GM21825 (cell line): ENCODE measurements at regions not wholly inside any gene's neighbourhood (a gene's known extent, or its start where the extent isn't known, plus 50 kb on each side); places are given as distances from the start of the nearest gene placed in this dataset.

Experiments used
- ATAC-seq: cut with Tn5 transposase; IDR thresholded peaks from one replicate; pipeline ENCODE4 v1.9.1; 2021; ENCODE audit warnings: mild to moderate bottlenecking, moderate library complexity; ENCODE audit not compliant: unreplicated experiment

DNA sequence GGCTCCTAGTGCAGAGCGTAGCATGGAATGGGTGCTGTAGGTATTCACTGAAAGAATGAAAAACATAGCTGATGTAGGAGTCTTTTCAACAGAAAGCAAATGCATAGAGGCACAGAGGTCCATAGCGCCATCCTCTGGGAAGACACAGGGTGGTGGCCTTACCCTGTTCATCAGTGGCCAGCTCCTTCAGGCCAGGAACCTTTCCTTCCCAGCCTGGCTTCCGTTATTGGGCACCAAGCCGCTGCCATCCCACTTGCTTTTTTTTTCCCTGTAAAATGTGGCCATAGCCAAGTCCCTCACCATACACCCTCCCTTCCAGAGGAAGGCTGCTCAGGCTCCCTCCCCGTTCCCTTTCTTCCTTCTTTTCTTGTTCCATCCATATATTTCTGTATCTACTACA lies 118.1 kb downstream of the ZNF621 start:
- ATAC-seq: no peak

DNA sequence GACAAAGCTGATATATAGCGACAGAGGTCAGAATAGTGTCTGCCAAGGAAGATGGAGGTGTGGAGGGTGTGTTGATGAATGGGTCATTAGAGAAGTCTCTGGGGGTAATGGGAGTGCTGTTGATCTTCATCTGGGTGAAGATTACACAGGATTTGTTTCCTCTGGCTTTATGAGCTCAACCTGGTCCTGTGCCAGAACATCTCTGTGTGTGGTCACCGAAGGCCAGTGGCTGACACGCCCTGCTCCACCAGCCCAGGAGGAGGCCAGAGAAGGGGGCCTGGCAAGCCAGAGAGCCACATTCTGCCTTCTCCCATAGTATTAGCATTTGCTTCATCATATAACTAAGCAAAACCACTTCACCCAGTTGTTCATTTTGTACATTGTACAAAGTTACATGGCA lies 121.1 kb downstream of the ZNF621 start:
- no peak for ATAC-seq

DNA sequence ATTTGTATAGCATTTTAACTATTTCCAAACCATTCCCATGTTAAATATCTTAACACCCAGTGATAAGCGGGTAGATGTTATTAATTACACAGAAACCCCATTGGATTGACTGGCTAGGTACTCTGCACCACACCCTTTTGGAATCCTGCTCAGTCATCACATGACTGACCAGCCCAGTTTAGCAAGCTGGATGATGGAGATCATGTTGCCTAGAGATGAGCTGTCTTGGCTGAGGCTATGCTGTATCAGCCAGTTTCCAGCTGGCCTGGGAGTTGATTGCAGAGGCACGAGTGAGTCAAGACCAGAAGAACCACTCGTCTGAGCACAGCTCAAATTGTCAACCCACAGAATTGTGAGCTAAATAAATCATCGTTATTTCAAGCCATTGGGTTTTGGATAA lies 124.6 kb downstream of the ZNF621 start:
- no peak for ATAC-seq

GRCh38 chr3:40652072-40652471 lies 127.3 kb downstream of the ZNF621 start:
- no peak for ATAC-seq

DNA sequence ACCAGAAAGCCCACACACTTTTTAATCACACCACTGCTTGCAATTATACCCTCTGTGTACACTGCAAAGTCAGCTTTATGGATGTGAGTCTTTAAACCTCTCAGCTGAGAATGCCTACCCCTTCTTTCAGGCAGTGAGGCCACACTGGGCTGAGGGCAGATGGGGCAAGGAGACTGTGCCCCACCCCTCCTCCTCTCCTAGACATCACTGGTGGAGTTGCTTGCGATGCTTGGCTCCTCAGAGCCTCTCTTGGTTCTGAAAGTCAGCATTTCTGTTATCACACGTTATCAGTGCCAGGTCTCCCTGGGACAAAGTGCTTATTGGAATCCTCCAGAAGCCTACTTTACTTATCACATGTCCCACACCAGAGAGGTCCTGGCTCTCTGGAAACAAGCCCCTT lies 128.2 kb downstream of the ZNF621 start:
- ATAC-seq: no peak

DNA sequence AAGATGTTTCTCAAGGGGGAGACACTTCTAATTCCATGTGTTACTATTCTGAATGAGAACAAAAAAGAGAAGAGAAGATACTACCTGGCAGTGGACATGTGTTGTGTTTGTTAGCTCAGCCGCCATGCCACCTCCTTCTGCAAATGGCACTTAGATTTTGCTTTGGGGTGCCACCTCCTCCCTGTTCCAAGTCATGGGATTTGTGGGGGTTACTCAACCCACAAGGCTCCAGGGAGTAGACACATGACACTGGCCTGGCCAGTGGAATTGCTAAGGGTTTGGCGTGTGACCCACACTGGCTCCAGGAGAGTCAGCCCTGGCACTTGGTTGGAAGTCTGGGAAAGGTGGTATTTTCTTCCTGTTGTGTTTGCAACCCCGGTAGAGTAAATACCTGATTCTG lies 129.1 kb downstream of the ZNF621 start:
- no peak for ATAC-seq

DNA sequence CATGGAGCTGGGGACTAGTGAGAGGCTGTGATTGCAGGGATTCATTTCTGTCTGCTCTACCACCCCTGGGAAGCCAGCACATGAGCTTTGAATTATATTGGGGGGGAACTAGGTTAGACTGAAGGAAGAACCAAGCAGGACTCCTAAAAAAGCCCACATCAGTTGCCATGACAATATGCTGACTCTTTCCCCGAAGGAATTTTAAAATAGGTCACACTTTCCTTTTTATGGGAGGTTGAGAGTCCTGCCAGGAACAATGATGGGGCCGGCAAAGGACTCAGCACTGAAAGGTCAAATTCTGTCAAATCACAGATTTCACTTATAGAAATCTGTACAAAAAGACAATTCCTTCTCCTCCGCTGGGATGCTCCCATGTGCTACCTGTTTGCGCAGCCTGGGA lies 130.8 kb downstream of the ZNF621 start:
- no peak for ATAC-seq

GRCh38 chr3:40657623-40658022 lies 132.9 kb downstream of the ZNF621 start:
- no peak for ATAC-seq

- no peak for ATAC-seq
Measured at GRCh38 chr3:40658305-40658704, 133.5 kb downstream of the ZNF621 start.

DNA sequence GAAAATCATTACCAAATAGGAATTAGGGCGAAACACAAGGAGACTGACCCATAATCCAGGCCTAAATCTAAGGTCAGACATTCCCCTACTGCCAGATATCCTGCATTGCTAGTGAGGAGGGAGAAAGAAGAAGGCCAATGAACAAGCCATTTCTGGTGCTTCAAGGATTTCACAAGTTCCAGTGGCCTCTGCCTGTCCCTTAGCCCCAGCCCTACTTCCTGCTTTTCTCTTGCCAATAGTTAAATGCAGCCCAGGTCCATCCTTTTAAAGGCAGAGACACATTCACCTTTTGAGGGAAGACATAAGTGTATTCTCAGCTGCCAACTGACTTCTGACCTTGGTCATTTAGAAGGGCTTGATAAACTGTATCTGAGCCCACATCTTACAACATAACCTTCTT lies 135.8 kb downstream of the ZNF621 start:
- ATAC-seq: no peak

GRCh38 chr3:40661284-40661683 lies 136.5 kb downstream of the ZNF621 start:
- no peak for ATAC-seq

DNA sequence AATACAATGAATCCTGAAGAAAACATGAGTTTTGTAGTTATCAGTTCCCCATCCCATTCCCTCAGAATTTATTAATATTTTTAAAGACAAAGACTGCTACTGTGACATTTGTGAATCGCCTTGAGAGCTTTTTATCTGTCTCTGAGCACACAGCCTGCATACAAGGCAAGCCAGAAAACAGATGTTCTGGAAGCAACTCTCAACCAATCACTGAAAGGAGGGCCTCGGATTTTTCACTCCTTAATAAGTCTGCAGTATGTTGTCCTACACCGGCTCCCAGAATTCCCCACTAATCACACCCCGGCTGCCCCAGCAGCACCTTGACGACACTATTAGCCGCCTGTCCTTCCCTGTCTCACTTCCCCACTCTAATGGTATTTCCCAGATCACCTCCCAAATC lies 138.5 kb downstream of the ZNF621 start:
- ATAC-seq: no peak

- no peak for ATAC-seq
Measured at GRCh38 chr3:40669176-40669575, 144.4 kb downstream of the ZNF621 start.

GRCh38 chr3:40672861-40673260 lies 148.1 kb downstream of the ZNF621 start:
- ATAC-seq: no peak

- no peak for ATAC-seq
Measured at GRCh38 chr3:40677321-40677720, 152.6 kb downstream of the ZNF621 start.

- no peak for ATAC-seq
Measured at GRCh38 chr3:40677749-40678148, 153.0 kb downstream of the ZNF621 start.

DNA sequence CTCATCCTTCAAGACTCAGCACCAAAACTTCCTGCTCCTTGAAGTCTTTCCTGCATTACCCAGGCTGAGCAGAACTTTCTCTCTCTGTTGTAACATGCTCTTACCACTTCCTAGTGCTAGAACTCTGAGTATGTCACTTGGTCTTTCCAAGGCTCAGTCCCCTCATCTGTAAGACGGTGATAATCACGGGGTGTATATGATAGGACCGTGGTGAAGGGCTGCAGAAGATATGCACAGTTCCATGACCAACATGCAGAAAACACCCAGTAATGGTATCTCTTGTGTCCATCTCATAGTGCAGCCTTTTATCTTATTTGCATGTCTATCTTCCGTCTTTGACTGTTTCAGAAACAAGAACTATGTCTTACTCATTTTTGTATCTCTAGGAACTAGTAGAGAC lies 154.5 kb downstream of the ZNF621 start:
- no peak for ATAC-seq

GRCh38 chr3:40680685-40681657 lies 156.2 kb downstream of the ZNF621 start:
- ATAC-seq: no peak

GRCh38 chr3:40681658-40682055 lies 156.9 kb downstream of the ZNF621 start:
- no peak for ATAC-seq

GRCh38 chr3:40689837-40690236 lies 165.1 kb downstream of the ZNF621 start:
- no peak for ATAC-seq

DNA sequence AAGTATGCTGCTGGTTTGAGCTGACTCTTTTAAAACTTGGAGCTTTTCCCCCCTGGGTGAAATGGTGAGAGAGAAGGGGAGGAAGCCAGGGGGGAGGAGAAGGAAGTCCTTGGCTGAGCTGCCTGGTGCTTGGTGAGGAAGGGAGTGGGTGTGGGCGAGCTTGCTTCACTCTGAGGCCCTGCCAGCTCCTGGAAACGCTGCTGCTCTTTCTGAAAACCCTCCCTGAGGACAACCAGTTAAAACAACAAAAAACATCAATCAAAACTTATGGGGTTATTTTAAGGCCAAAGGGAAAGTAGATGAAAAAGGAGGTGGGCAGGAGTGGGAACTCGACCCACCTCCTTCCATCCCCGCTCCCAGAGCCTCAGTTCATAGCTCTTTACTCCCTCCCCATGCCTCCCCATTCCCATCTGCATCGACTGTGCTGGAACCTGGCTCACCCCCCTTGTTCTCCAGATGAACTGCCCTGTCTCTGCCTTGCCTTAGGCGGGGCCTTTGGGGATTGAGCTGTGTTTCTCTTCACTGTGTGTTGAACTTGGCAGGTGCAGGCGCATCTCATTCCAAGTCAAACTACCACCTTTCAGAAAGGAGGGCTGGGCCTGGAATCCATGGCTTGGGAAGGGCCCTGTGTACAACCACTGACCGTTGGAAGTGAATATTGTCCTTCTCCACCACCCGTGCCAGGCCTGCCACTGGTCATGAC lies 166.1 kb downstream of the ZNF621 start:
- ATAC-seq: no peak

DNA sequence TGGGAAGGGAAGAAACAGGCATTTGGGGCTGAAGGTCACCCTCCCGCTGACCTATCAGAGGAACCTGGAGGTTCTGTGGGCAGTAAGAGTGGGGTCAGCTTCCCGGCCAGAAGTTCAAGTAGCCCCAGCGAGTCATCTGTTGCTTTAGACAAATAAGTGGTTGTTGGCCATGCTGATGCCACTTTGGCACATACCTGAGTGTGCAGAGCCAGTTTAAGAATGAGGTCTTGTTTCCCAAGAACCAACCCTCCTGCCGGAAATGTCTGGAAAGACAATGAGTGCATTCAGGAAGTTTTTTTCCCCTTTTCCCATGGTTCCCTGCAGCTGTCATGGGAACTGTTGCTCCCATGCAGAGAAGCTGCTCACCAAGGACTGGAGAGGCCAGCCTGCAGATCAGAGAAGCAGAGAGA lies 166.7 kb downstream of the ZNF621 start:
- ATAC-seq: no peak
